NCI-H1930 (cell line): ENCODE measurements at regions not wholly inside any gene's neighbourhood (a gene's known extent, or its start where the extent isn't known, plus 50 kb on each side); places are given as distances from the start of the nearest gene placed in this dataset.
"Not testable (repeated sequence)": the region's sequence is repeated elsewhere in the genome, so short reads cannot be mapped to it uniquely, and the experiment has no call there.

ENCODE experiments used
- DNase-seq, 2 experiments: peaks; one replicate each; lab custom pipeline; 2025; lab: John Stamatoyannopoulos, UW

- no peak for DNase-seq
These were observed 498.8 kb downstream of the KIF4B start for GRCh38 chr5:155512329-155512728.

GRCh38 chr5:155514105-155514563 lies 500.6 kb downstream of the KIF4B start:
- DNase-seq: no peak

- DNase-seq: no peak
These were observed 509.0 kb downstream of the KIF4B start for GRCh38 chr5:155522540-155522939.

- no peak for DNase-seq
These were observed 515.8 kb downstream of the KIF4B start for GRCh38 chr5:155529362-155529761.

- no peak for DNase-seq
These were observed 516.5 kb downstream of the KIF4B start for GRCh38 chr5:155530046-155530445.

- no peak for DNase-seq
These were observed 519.2 kb downstream of the KIF4B start for GRCh38 chr5:155532621-155533311.

GRCh38 chr5:155540000-155540595 lies 526.5 kb downstream of the KIF4B start:
- DNase-seq: no peak

GRCh38 chr5:155546075-155546474 lies 532.5 kb downstream of the KIF4B start:
- DNase-seq: no peak

GRCh38 chr5:155554500-155554899 lies 540.9 kb downstream of the KIF4B start:
- DNase-seq: no peak

GRCh38 chr5:155556222-155556621 lies 542.7 kb downstream of the KIF4B start:
- no peak for DNase-seq

GRCh38 chr5:155556700-155557099 lies 543.1 kb downstream of the KIF4B start:
- no peak for DNase-seq

GRCh38 chr5:155562158-155562557 lies 548.6 kb downstream of the KIF4B start:
- no peak for DNase-seq

- no peak for DNase-seq
These were observed 551.0 kb downstream of the KIF4B start for GRCh38 chr5:155564541-155564940.

- no peak for DNase-seq
These were observed 562.3 kb downstream of the KIF4B start for GRCh38 chr5:155575861-155576260.

- not testable (repeated sequence) for DNase-seq
These were observed 573.3 kb downstream of the KIF4B start for GRCh38 chr5:155586808-155587207.

GRCh38 chr5:155587458-155587857 lies 573.9 kb downstream of the KIF4B start:
- DNase-seq: no peak

- no peak for DNase-seq
These were observed 577.7 kb downstream of the KIF4B start for GRCh38 chr5:155591273-155591672.

GRCh38 chr5:155594270-155594669 lies 580.7 kb downstream of the KIF4B start:
- DNase-seq: no peak

- DNase-seq: no peak
These were observed 582.2 kb downstream of the KIF4B start for GRCh38 chr5:155595791-155596190.

- no peak for DNase-seq
These were observed 585.0 kb downstream of the KIF4B start for GRCh38 chr5:155598552-155598951.

GRCh38 chr5:155605920-155606319 lies 592.4 kb downstream of the KIF4B start:
- no peak for DNase-seq

- DNase-seq: no peak
These were observed 603.3 kb downstream of the KIF4B start for GRCh38 chr5:155616779-155617392.

GRCh38 chr5:155619688-155620087 lies 606.1 kb downstream of the KIF4B start:
- DNase-seq: no peak
